ENCODE measurements at regions not wholly inside any gene's neighbourhood (a gene's known extent, or its start where the extent isn't known, plus 50 kb on each side); places are given as distances from the start of the nearest gene placed in this dataset.
"Not testable (repeated sequence)": the region's sequence is repeated elsewhere in the genome, so short reads cannot be mapped to it uniquely, and the experiment has no call there.

GRCh38 chr13:108003626-108004025 is 211.7 kb downstream of the LIG4 start:
- DNase-seq (ENCODE audit: low spot score) = no peak

- no peak for DNase-seq (ENCODE audit: low spot score)
Observed at GRCh38 chr13:108000998-108001397, 214.3 kb downstream of the LIG4 start.

GRCh38 chr13:107999751-108000150 is 215.6 kb downstream of the LIG4 start:
- DNase-seq (ENCODE audit: low spot score) = no peak

GRCh38 chr13:107994137-107994536 is 221.2 kb downstream of the LIG4 start:
- DNase-seq (ENCODE audit: low spot score) = no peak

GRCh38 chr13:107993239-107993949 is 221.9 kb downstream of the LIG4 start:
- DNase-seq (ENCODE audit: low spot score) = no peak

GRCh38 chr13:107992542-107992941 is 222.8 kb downstream of the LIG4 start:
- DNase-seq (ENCODE audit: low spot score) = no peak

GRCh38 chr13:107977071-107977574 is 238.2 kb downstream of the LIG4 start:
- DNase-seq (ENCODE audit: low spot score) = no peak

- DNase-seq (ENCODE audit: low spot score) = no peak
Observed at GRCh38 chr13:107976628-107977027, 238.7 kb downstream of the LIG4 start.

GRCh38 chr13:107974409-107974808 is 240.9 kb downstream of the LIG4 start:
- no peak for DNase-seq (ENCODE audit: low spot score)

- DNase-seq (ENCODE audit: low spot score) = no peak
Observed at GRCh38 chr13:107969546-107969945, 245.8 kb downstream of the LIG4 start.

- DNase-seq (ENCODE audit: low spot score) = no peak
Observed at GRCh38 chr13:107968470-107968869, 246.9 kb downstream of the LIG4 start.

GRCh38 chr13:107964395-107964794 is 250.9 kb downstream of the LIG4 start:
- DNase-seq (ENCODE audit: low spot score) = no peak

GRCh38 chr13:107961849-107962608 is 253.3 kb downstream of the LIG4 start:
- no peak for DNase-seq (ENCODE audit: low spot score)

- DNase-seq (ENCODE audit: low spot score) = no peak
Observed at GRCh38 chr13:107960301-107960700, 255.0 kb downstream of the LIG4 start.

- DNase-seq (ENCODE audit: low spot score) = no peak
Observed at GRCh38 chr13:107956889-107957288, 258.4 kb downstream of the LIG4 start.

GRCh38 chr13:107942030-107942617 is 273.2 kb downstream of the LIG4 start:
- DNase-seq (ENCODE audit: low spot score) = no peak

GRCh38 chr13:107941345-107942029 is 273.8 kb downstream of the LIG4 start:
- DNase-seq (ENCODE audit: low spot score) = no peak

GRCh38 chr13:107937848-107938247 is 277.5 kb downstream of the LIG4 start:
- no peak for DNase-seq (ENCODE audit: low spot score)

GRCh38 chr13:107931056-107931455 is 284.3 kb downstream of the LIG4 start:
- DNase-seq (ENCODE audit: low spot score) = no peak

- no peak for DNase-seq (ENCODE audit: low spot score)
Observed at GRCh38 chr13:107928762-107929161, 286.6 kb downstream of the LIG4 start.

GRCh38 chr13:107927557-107927956 is 287.8 kb downstream of the LIG4 start:
- DNase-seq (ENCODE audit: low spot score) = no peak

GRCh38 chr13:107926515-107926914 is 288.8 kb downstream of the LIG4 start:
- DNase-seq (ENCODE audit: low spot score) = not testable (repeated sequence)

Measured in AG08395 (cell line).